GM19468 (cell line): ENCODE measurements at regions not wholly inside any gene's neighbourhood (a gene's known extent, or its start where the extent isn't known, plus 50 kb on each side); places are given as distances from the start of the nearest gene placed in this dataset.
"Not testable (repeated sequence)": the region's sequence is repeated elsewhere in the genome, so short reads cannot be mapped to it uniquely, and the experiment has no call there.

Source experiments
- ATAC-seq: cut with Tn5 transposase; IDR thresholded peaks from one replicate; pipeline ENCODE4 v1.9.1; 2021; ENCODE audit warnings: mild to moderate bottlenecking, moderate library complexity, moderate number of reproducible peaks; ENCODE audit not compliant: unreplicated experiment; ENCODE audit errors: extremely low read depth

DNA sequence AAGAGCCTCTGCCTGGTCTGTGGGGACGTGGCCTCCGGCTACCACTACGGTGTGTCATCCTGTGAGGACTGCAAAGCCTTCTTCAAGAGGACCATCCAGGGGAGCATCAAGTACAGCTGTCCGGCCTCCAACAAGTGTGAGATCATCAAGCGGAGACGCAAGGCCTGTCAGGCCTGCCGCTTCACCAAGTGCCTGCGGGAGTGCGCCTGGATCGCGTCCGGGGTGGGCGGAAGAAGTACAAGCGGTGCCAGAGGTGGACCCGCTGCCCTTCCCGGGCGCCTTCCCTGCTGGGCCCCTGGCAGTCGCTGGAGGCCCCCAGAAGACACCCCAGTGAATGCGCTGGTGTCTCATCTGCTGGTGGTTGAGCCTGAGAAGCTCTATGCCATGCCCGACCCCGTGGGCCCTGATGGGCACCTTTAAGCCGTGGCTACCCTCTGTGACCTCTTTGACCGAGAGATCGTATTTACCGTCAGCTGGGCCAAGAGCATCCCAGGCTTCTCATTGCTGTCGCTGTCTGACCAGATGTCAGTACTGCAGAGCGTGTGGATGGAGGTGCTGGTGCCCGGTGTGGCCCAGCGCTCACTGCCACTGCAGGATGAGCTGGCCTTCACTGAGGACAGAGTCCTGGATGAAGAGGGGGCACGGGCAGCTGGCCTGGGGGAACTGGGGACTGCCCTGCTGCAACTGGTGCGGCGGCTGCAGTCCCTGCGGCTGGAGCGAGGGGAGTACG, 84.3 kb downstream of the MRPL57 start:
- ATAC-seq = not testable (repeated sequence)

DNA sequence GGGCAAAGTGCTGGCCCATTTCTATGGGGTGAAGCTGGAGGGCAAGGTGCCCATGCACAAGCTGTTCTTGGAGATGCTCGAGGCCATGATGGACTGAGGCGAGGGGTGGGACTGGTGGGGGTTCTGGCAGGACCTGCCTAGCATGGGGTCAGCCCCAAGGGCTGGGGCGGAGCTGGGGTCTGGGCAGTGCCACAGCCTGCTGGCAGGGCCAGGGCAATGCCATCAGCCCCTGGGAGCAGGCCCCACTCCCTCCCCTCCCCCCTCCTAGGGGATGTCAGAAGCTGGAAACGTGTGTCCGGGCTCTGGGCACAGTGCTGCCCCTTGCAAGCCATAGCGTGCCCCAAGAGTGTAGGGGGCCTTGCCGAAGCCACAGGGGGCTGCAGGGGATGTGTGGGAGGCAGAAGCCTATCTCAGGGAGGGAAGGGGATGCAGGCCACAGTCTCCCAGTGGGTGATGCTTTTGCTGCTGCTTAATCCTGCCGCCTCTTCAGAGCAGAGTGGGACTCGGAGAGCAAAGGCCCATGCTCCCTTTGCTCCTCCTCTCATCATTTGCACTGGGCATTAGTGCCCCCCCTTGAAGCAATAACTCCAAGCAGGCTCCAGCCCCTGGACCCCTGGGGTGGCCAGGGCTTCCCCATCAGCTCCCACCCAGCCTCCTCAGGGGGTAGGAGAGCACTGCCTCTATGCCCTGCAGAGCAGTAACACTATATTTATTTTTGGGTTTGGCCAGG, 85.2 kb downstream of the MRPL57 start:
- not testable (repeated sequence) for ATAC-seq

DNA sequence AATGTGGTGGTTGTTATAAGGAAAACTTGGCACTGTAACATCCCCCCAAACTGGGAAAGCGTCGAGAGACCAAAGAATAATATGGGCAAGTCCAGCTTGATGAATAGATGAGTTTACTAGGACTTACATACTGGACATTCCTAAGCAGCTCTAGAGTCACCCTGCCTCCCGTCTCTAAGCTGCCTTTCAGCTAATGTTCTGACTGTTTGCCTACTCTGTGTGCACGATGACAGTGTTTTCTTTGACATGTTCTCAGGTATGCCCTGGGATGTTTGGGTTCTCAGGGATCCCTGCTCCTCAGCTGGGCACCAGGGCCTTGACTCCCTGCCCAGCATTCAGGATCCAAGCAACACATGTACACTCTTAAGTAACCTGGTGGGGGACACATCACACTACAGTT, 87.5 kb downstream of the MRPL57 start:
- not testable (repeated sequence) for ATAC-seq

DNA sequence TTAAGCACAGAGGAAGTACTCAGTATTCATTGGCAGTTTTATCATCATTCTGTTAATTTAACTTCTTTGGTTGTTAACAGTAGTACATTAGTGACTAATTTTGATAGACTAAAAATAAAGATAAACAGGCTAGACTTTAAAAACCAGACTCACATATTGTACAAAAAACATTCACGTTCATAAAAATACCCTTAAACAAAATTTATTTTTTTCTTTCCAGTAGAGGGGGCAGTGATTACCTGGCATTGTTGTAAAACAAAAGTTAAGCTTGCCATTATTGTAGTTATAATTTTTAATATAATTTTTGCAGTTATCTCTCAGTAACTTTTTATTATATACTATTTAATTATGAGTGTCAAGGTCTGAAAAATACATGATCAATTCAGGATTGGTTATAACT, 92.0 kb downstream of the MRPL57 start:
- not testable (repeated sequence) for ATAC-seq

DNA sequence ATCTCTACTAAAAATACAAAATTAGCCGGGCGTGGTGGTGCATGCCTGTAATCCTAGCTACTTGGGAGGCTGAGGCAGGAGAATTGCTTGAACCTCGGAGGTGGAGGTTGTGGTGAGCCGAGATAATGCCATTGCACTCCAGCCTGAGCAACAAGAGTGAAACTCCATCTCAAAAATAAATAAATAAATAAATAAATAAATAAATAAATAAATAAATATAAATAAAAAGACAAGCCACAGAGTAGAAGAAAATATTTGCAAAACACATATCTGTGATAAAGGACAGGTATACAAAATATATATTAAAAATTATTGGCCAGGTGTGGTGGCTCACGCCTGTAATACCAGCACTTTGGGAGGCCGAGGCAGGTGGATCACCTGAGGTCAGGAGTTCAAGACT, 96.0 kb downstream of the MRPL57 start:
- ATAC-seq = not testable (repeated sequence)

DNA sequence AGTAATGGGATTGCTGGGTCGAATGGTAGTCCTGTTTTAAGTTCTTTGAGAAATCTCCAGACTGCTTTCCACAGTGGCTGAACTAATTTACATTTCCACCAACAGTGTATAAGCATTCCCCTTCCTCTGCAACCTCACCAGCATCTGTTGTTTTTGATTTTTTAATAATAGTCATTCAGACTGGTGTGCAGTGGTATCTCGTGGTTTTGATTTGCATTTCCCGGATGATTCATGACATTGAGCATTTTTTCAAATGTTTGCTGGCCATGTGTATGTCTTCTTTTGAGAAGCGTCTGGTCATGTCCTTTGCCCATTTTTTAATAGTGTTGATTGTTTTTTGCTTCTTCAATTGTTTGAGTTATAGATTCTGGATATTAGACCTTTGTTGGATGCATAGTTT, 98.0 kb downstream of the MRPL57 start:
- ATAC-seq = not testable (repeated sequence)

DNA sequence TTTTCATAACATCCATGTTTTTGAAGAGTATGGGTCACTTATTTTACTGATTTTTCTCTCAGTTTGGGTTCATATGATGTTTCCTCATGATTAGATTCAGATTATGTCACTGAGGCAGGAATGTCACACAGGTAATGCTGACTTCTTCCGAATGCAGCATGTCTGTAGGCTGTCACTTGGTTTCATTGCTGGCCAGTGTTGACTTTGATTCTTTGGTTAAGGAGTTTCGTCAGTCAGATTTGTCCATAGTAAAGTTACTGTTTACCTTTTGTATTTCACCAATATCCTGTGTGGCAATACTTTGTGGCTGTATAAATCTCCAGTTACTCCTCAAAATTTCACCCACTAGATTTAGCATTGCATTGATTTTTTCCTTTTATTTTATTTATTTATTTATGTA, 105.6 kb downstream of the MRPL57 start:
- ATAC-seq = no peak

DNA sequence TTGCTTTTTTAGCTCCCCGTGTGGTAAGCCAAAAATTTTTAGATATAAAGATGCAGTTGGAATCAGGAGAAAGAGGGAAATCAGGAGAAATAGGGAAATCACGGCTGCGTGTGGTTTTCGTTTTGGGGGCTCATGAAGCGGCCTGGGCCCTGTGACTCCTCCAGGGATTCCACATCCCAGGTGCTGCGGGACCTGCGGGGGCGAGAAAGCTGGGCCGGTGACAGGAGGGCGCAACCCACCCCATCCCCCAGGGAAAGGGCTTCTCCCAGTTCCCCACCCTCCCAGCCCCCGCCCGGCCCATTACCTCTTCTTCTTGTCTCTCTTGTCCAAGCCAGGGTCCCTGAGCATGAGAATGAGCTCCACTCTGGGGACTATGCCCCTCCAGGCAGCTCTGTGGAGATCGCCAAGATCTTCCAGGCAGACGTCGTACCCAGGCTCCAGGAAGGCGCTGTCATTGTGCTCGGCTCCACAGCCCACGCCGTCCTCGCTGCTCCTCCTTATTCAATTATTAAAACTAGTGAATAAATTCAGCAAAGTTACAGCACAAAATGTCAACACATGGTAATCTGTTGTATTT, 111.0 kb downstream of the MRPL57 start:
- ATAC-seq = no peak

DNA sequence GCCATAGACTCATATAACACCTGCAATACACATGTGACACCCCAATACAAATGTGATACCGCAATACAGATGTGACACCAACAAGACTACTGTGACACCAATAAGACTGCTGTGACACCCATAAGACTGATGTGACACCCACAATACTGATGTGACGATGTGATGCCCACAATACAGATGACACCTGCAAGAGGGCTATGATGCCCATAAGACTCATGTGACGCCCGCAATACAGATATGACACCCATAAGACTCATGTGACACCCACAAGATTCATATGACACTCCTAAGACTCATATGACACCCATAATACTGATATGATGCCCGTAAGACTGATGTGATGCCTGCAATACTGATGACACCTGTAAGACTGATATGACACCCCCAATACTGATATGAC, 113.0 kb downstream of the MRPL57 start:
- ATAC-seq = no peak

DNA sequence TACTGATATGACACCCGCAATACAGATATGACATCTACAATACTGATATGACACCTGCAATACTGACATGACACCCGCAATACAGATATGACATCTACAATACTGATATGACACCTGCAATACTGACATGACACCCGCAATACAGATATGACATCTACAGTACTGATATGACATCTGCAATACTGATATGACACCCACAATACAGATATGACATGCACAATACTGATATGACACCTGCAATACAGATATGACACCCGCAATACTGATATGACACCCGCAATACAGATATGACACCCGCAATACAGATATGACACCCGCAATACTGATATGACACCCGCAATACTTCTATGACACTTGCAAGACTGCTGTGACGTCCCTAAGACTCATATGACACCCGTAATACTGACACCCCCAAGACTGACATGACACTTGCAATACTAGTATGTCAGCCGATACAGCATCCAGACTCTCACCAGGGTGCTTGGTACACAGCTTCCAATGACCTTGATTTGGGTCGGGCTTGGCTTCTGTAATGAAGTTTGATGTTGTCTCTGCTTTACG, 114.1 kb downstream of the MRPL57 start:
- not testable (repeated sequence) for ATAC-seq

DNA sequence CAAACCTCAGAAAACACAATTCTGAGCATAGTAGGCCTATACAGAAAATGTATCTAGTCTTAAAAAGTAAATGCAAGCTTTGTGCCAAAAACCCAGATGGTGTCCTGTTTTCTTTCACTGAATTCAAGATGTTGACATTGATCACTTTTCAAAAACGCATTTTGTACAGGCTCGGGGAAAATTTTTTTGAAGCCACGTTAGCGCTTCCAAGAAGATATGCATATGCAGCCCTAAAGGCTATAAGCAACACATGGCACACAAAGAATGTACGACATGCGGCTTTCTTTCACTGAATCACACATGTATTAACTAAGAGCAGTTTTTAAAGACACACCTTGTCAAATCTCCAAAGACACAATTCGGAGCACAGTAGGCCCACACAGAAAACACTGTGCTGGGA, 115.4 kb downstream of the MRPL57 start:
- ATAC-seq = no peak

DNA sequence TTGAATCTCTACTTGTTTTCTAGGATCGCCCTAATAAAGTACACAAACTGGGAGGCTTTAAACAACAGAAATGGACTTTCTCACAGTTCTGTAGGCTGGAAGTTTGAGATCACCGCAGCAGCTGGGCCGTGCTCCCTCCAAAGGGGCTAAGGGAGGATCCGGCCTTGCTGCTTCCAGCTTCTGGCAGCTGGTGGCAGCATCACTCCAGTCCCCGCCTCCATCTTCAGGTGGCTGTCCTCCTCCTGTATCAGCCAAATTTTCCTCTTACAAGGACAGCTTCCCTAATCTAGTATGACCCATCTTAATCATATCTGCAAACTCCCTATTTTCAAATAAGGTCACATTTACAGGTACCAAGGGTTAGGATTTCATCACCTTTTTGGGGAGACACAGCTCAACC, 120.5 kb downstream of the MRPL57 start:
- not testable (repeated sequence) for ATAC-seq

DNA sequence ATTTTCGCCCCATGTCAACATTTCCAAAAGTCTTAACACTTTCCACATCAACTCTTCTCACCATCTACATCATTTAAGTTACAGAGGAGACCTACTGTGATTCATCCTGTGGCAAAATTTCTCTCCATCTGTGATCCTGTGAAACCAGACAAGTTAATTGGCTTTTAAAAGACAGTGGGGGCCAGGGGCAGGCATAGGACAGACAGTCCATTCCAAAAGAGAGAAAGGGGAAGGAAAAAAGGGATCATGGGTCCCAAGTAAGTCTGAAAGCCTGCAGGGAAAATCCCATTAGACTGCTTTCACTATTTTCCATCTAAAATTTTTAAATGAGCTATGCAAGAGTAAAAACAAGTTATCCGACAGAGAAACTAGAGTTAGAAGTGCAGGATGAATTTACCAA, 121.0 kb downstream of the MRPL57 start:
- ATAC-seq = no peak

DNA sequence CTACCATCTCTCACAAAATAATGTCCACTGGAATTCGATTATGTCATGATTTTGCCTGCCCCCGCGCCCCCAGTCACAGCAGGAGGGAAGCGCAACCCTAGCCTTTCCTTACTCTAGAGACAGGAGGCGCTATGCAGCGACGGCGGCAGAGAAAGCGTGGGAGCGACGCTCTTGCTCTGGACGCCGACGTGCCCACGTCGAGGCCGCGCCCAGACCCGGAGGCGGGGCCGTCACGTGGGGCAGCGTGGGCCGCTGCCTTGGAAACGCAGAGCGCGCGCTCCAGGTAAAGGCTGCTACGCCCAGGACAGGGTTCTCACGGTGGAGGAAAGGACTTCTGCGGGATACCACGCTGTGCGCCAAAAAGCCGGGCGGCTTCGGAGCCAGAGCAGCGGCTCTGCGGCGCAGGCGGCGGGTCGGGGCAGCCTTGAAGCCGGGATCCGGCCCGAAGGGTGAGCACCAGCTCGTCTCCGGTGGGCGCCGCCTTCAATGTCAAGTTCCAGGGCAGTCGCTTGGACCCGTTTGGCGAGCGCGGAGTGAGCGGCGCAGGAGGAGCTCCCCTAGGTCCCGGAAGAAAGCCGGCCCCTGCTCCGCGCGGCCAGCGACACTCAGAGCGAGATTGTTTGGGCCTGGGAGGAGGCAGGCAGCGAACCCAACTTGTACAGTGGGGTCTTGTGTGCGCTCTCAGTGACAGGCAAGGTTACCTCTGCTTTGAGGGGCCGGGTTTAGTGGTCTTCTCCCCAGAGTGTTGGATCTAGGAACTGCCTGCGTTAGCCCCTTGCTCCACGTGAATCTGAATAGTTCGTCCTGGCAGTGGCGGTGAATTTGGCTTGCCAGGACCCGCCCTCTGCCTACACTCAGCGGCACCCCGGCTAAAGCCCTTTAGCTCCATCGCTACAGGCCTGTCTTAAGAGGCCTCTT, 121.7 kb downstream of the MRPL57 start:
- peak; percentile 95 for ATAC-seq

DNA sequence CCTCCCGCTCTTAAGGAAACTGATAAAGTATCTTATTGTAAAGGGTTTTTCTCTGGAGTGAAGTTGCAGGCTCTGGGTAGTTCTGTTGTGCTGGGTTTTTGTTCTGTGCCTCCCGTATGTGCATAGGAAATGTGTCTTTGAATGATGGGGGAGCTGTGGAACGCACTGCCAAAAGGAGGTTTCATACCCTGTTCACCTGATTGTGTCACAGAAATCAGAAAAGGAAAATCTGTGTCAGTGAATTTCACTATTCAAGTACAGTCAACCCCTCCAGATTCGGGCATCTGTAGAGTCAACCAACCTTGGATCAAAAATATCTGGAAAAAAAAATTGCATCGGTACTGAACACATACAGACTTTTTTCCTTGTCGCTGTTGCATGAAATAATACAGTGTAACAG, 127.8 kb downstream of the MRPL57 start:
- no peak for ATAC-seq

DNA sequence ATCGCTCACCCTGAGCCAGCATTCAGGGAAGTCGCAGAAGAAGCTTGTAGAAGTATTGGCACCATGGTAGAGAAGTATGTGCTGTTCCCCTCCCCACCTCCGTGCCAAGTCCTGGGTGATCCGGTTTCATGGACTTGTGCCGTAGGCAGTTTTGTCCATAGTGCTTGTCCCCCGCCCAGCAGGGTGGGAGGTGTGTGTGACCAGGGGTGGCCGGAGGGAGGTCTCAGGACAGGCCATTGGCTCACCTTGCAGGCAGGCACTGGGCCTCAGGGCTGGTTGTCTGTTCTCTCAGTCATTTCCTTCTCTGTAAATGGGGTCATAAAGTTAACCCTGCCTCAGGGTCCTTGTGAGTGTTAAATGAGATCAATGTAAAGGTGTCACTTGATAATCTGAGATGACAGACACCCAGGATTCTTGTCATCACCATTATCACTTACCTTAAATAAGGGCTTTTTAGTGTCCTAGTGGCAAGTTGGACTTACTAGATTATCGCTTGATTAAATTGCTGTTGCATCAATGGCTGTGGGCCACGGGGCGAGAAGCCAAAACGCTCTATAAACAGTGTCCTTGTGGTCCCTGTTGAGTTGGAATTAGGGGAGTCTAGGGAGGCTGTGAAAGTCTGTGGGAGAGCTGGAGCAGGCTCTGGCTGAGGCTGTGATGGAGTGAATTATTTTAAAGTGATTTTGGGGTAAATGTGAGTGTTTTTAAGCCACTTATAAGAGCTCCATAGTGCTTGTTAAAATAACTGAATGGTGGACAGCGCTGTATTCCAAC, 130.0 kb downstream of the MRPL57 start:
- not testable (repeated sequence) for ATAC-seq

DNA sequence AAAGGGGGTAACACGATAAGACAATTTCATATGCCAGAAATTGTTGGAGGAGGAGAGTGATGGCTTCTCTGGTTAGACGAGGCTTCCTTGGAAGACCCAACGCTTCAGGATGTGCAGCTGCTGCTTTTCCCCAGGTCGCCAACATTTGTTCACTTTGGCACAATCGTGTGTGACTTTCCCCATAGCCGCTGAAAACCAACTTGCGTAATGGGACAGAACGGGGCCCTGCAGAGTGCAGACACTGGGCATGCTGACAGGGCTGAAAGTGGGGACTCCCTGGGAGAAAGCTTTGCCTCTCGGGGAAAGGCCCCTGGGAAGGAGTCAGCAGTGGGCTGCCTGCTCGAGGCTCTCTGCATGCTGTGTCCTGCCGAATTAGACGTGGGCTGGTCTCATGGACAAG, 130.7 kb downstream of the MRPL57 start:
- not testable (repeated sequence) for ATAC-seq

DNA sequence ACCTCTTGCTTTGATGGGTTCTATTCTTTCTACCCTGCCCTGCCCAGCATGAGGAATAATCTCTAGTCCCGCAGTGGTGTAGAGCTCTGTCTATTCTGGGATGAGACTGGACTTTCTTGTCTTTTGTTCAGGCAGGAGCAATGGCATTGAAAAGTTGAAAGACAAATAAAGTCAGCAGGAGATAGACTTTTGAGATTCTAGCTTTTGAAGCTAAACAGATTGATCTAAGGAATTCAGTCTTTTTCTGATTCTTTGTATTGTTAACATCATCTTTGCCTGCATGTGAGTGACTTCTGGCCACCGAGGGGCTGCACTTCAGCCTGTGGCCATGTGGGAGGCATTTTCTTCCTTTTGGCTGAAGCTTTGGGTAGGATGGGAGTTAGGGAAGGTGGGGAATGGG, 132.4 kb downstream of the MRPL57 start:
- ATAC-seq = no peak

DNA sequence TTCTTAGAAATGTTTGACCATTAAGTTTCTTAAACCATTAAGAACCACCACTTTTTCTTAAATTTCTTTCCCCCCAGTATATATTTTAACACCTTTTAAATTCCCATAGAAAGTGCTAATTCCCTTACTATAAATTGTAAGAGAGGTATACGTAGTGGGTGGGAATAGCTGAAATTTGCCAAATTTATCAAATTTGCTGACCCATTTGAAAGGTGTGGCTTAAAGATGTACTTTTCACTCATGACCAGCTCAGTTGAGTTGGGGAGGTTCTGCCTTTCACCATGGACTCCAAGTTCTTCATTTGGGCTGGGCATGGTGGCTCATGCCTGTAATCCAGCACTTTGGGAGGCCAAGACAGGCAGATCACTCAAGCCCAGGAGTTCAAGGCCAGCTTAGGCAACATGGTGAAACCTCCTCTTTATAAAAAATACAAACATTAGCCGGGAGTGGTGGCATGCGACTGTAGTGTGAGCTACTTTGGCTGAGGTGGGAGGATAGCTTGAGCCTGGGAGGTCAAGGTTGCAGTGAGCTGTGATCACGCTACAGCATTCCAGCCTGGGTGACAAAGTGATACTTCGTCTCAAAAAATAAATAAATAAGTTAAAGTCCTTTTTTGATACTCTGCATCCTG, 133.2 kb downstream of the MRPL57 start:
- ATAC-seq = no peak
